ES-I3 (cell line): ENCODE measurements at regions not wholly inside any gene's neighbourhood (a gene's known extent, or its start where the extent isn't known, plus 50 kb on each side); places are given as distances from the start of the nearest gene placed in this dataset.

Source experiments
- H3K36me3 ChIP-seq: 2 replicates; pipeline ENCODE4 v1.6.1; 2013; ENCODE audit warnings: mild to moderate bottlenecking, low read length, control low read depth, moderate library complexity; ENCODE audit not compliant: insufficient read depth
- H3K4me1 ChIP-seq: 2 replicates; pipeline ENCODE4 v1.6.1; 2013; ENCODE audit warnings: mild to moderate bottlenecking, control low read depth, low read length; ENCODE audit not compliant: insufficient read depth
- H3K9ac ChIP-seq: 2 replicates; pipeline ENCODE4 v1.6.1; 2013; ENCODE audit warnings: low read depth, mild to moderate bottlenecking, low read length, moderate library complexity
- H3K9me3 ChIP-seq: 2 replicates; pipeline ENCODE4 v1.6.1; 2013; ENCODE audit warnings: mild to moderate bottlenecking, low read length, moderate library complexity; ENCODE audit not compliant: control insufficient read depth, insufficient read depth

- no peak overlapping the region for H3K9ac ChIP-seq
- H3K4me1 ChIP-seq = no peaks in the 10 kb centered on the region
- no peaks in the 10 kb centered on the region for H3K9me3 ChIP-seq
- no peaks in the 10 kb centered on the region for H3K36me3 ChIP-seq
Observed at GRCh38 chr10:91137011-91137643, 83.3 kb upstream of the PCGF5 start.

GRCh38 chr10:91137822-91138221 lies 82.6 kb upstream of the PCGF5 start:
- Histone ChIP-seq H3K9me3 (no peaks in the 10 kb centered on the region), H3K36me3 (no peaks in the 10 kb centered on the region), H3K4me1 (no peaks in the 10 kb centered on the region), H3K9ac (no peak overlapping the region)

- no peak overlapping the region for H3K9ac ChIP-seq
- no peaks in the 10 kb centered on the region for H3K4me1 ChIP-seq
Observed at GRCh38 chr10:91140995-91141549, 79.4 kb upstream of the PCGF5 start.

GRCh38 chr10:91144961-91145360 lies 75.5 kb upstream of the PCGF5 start:
- no peaks in the 10 kb centered on the region for H3K36me3 ChIP-seq
- no peak overlapping the region for H3K9ac ChIP-seq
- no peaks in the 10 kb centered on the region for H3K4me1 ChIP-seq
- no peaks in the 10 kb centered on the region for H3K9me3 ChIP-seq

More at GRCh38 chr10:91140995-91141549, 79.4 kb upstream of the PCGF5 start:
- Histone ChIP-seq H3K36me3 (no peaks in the 10 kb centered on the region), H3K9me3 (no peaks in the 10 kb centered on the region)

- H3K9ac ChIP-seq = no peak overlapping the region
- H3K9me3 ChIP-seq = no peaks in the 10 kb centered on the region
- no peaks in the 10 kb centered on the region for H3K36me3 ChIP-seq
- H3K4me1 ChIP-seq = no peaks in the 10 kb centered on the region
Observed at GRCh38 chr10:91146146-91146545, 74.3 kb upstream of the PCGF5 start.

- H3K9me3 ChIP-seq = no peaks in the 10 kb centered on the region
- H3K36me3 ChIP-seq = no peaks in the 10 kb centered on the region
- H3K4me1 ChIP-seq = no peaks in the 10 kb centered on the region
- no peak overlapping the region for H3K9ac ChIP-seq
Observed at GRCh38 chr10:91149550-91149949, 70.9 kb upstream of the PCGF5 start.

GRCh38 chr10:91150631-91151030 lies 69.8 kb upstream of the PCGF5 start:
- no peaks in the 10 kb centered on the region for H3K9me3 ChIP-seq
- H3K9ac ChIP-seq = no peak overlapping the region
- H3K36me3 ChIP-seq = no peaks in the 10 kb centered on the region
- no peaks in the 10 kb centered on the region for H3K4me1 ChIP-seq

GRCh38 chr10:91153508-91153907 lies 67.0 kb upstream of the PCGF5 start:
- no peaks in the 10 kb centered on the region for H3K9me3 ChIP-seq
- H3K9ac ChIP-seq = no peak overlapping the region
- H3K4me1 ChIP-seq = no peaks in the 10 kb centered on the region
- no peaks in the 10 kb centered on the region for H3K36me3 ChIP-seq

- Histone ChIP-seq H3K9me3 (no peaks in the 10 kb centered on the region), H3K9ac (no peak overlapping the region), H3K36me3 (no peaks in the 10 kb centered on the region), H3K4me1 (no peaks in the 10 kb centered on the region)
Observed at GRCh38 chr10:91154842-91155241, 65.6 kb upstream of the PCGF5 start.

GRCh38 chr10:91156196-91156595 lies 64.3 kb upstream of the PCGF5 start:
- H3K36me3 ChIP-seq = no peaks in the 10 kb centered on the region
- no peaks in the 10 kb centered on the region for H3K9me3 ChIP-seq
- no peaks in the 10 kb centered on the region for H3K4me1 ChIP-seq
- H3K9ac ChIP-seq = no peak overlapping the region

- Histone ChIP-seq H3K4me1 (no peaks in the 10 kb centered on the region; the same call in 1 of the 2 replicates), H3K36me3 (no peaks in the 10 kb centered on the region), H3K9me3 (no peaks in the 10 kb centered on the region), H3K9ac (no peak overlapping the region)
Observed at GRCh38 chr10:91159254-91159783, 61.1 kb upstream of the PCGF5 start.

- Histone ChIP-seq H3K9me3 (no peaks in the 10 kb centered on the region), H3K4me1 (no peaks in the 10 kb centered on the region; the same call in 1 of the 2 replicates), H3K9ac (peak overlapping the region; percentile 65; the same call in 1 of the 2 replicates), H3K36me3 (no peaks in the 10 kb centered on the region)
Observed at GRCh38 chr10:91162050-91162494, 58.4 kb upstream of the PCGF5 start.

- Histone ChIP-seq H3K9ac (peak overlapping the region; percentile 65), H3K36me3 (no peaks in the 10 kb centered on the region), H3K4me1 (no peaks in the 10 kb centered on the region; the same call in 1 of the 2 replicates), H3K9me3 (no peaks in the 10 kb centered on the region)
Observed at GRCh38 chr10:91162495-91163268, 57.8 kb upstream of the PCGF5 start.

- peak overlapping the region; percentile 57 for H3K9ac ChIP-seq
- H3K9me3 ChIP-seq = no peaks in the 10 kb centered on the region
- no peaks in the 10 kb centered on the region for H3K36me3 ChIP-seq
Observed at GRCh38 chr10:91163269-91163868, 57.1 kb upstream of the PCGF5 start.

More at GRCh38 chr10:91163269-91163868, 57.1 kb upstream of the PCGF5 start:
- H3K4me1 ChIP-seq = no peaks in the 10 kb centered on the region; the same call in 1 of the 2 replicates
